ENCODE measurements at regions not wholly inside any gene's neighbourhood (a gene's known extent, or its start where the extent isn't known, plus 50 kb on each side); places are given as distances from the start of the nearest gene placed in this dataset.
"Not testable (repeated sequence)": the region's sequence is repeated elsewhere in the genome, so short reads cannot be mapped to it uniquely, and the experiment has no call there.

DNA sequence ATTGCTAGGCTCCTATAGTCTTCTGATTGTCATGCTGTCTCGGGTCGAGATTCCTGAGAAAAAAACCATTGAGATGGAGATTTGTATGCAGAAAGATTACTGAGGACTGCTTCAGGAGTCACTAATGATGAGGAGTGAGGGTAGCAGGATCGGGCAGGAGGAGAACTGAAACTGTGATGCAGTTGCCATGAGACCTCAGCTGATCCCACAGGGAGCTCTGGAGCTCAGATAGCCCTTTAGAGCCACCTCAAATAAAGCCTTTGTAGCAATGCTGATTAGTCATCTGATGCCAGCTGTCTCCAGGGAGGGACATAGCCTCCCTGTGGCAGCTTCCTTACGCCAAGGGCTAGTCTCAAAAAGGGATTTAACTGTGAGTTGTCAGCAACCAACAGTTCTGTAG, 256.9 kb downstream of the DMAC1 start:
- DNase-seq (ENCODE audit: low spot score) = no peak

DNA sequence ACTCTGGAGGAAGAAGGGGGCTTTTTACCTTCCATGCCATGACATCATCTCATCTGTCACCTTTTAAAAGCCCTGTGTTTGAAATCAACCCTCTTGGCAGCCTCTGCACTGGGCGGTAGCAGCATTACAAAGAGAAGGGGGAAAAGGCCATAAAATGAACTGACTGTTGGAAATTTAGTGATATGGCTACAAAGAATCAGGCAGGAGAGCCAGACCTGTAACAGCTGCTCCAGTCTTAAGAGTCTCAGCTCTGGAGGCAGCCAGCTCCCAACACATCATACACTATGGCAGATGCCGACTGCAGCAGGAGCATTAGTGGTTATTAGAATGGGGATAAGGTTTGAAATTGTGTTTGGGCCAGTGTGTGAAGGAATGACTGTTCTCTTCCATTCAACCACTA, 257.5 kb downstream of the DMAC1 start:
- DNase-seq (ENCODE audit: low spot score) = no peak

DNA sequence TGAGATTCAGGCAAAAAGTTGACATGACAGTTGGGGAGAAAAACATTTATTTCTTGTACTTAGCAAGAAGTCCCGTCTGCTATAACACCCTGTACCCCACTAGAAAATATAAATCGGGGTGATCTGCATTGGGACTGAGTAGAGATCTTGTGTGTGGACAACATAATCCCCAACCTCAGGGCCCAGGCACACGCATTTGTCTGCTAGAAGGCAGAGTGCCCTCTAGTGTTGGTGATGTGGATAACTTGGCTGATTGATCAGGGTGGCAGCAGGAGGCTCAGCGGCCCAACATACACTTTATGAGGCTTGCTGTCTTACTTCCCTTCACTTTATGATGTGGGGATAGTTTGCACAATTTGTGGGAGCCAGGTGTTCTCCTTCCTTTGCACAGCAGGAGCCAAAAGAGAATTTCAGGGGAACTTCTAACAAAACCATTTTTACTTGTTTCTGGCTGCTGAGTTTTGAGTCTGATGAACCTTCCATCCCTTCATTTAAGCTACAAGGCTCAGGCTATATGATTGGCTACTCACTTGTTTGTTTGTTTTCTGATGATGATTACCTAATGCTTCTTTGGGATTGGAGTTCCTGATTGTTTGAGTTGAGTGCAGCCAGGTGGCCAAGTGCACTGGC, 263.2 kb downstream of the DMAC1 start:
- peak; percentile 13 for DNase-seq (ENCODE audit: low spot score)

DNA sequence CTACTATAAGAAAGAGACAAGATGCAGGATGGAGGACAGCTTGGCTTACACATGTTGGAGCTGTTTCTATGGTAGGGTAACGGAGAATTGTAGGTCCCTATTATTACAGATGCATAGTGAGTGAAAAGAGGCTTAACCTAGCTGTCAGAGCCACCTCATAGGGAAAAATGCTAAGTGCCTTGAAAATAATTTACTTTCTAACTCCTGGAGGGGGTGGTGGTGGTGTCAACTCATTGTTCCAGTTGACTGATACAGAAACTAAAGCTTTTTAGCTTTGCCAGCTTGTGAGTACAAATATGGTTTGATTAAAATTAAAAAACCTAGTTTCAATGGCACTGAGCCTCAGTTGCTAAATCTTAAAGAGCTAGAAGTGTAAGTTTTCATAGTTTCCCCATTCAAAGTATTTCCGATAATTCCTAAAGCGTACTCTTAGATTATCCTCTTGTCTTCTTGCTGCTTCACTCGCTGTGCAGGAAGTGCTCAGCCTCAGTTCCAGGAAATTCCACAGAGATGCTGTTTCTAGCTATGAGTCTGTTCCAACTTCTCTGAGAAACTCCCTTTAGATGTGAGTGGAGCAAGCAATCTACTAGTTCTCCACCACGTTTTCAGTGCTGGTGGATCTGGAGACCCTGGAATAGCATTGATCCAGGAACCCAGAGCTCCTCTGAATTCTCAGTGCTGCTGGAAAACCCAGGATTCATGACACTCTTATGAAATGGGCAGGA, 265.2 kb downstream of the DMAC1 start:
- DNase-seq (ENCODE audit: low spot score) = no peak

DNA sequence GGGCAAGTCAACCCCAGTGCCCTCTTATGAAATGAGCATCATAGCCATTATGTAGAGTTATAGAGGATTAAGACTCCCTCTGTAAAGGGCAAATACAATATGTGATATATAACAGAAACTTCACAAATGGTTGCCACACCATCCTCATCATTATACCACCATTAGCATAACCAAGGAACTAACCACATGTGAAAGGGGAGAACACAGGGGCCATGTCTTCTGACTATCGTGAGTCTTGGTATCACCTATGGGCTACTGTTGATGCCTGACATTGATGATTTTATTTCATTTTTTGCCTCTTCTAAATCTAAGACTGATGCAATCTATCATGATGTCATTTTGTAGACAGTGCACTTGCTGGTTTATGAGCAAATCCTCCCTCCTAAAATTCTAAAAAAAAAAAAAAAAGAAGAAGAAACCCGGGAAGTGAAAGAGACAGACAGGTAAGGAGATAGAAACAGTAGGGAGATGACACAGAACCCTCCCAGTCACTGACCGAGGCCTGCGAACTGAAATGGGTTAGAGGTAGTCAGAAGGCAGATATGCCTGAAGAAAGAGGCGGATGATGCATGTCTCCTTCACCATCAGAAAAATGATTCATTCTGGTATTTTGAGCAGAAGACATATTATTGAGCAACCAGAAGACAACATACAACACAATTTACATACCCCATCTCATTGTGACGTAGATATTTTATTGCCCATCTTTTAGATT, 266.0 kb downstream of the DMAC1 start:
- DNase-seq (ENCODE audit: low spot score) = no peak

DNA sequence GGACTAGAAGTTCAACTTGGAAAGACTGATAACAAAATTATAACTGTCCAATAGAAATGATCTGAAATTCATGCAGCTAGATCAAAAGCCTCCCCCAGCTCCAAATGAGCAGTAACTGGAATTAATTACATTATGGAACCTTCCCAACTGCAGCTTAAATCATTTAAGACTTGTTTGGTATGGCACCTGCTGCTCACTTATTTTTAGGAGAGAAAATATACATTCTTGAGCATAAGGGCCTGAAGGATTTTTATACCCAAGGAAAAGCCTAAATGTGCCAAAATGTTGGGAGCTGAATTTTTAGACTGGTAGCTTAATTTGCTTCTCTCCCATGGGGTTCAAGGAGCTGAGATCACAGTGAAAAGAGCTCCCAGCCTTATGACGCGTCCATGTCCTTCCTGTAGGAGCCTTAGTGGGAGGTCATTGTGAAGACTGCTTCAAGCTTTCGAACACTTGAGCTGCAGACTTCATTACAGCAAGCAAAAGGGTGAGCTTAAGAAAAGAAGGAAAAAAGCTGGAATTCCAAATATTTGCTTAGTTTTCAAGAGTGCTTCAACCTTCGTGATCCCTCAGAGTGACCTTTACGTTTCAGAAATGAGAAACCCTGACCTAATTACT, 276.0 kb downstream of the DMAC1 start:
- no peak for DNase-seq (ENCODE audit: low spot score)

DNA sequence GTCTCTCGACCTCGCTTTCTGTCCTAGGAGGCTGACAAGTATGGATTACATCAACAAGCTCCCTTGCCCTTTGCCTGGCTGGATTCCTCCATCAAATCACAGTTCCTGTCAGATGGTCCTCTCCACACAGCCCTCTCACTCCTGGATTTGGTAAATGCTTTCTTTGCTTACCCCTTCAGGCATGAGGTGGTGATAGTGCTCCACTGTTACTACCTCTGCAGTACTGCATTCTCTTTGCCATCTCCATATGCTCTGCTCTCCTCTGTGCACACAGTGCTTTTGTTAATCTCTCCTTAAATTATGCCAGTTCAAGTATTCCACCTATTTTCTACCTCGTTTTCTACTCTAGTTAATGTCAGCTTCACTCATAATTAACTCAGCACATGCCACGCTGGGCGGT, 279.2 kb downstream of the DMAC1 start:
- DNase-seq (ENCODE audit: low spot score) = no peak

DNA sequence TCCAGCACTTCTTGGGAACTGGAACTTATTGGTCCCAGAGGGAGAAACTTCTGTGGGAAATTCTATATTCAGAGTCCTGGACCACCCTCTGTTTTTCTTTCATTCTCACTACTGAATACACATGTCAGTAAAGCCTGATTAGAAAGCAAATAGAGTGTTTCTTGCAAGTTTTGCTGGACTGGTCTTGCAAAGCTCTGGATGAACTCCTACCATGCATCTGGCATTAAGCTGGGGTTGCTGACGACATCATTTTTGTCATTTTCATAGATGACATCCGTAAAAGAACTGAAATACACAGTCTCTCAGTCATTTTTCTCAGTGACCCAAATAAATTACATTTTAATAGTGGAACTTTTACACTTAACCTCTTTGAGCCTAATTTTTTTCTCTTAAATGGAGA, 283.2 kb downstream of the DMAC1 start:
- DNase-seq (ENCODE audit: low spot score) = no peak

DNA sequence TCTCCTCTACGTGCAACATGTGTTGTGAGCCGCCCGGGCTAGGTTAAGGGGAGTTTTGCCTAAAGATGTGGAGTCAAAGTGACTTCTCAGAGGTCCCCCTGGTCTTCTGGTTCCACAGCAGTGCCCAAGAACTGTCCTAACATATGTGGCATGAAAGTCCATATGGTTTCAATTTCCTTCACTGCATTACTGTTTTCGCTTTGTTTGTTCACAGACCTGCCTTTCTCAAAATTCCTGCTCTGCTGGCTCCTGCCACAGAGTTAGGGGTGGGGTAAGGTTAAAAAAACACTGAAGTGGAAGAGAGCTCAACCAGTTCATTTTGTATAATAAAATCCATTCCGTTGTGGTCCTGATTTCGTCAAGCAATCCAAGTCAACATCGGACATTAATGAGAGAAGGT, 289.4 kb downstream of the DMAC1 start:
- DNase-seq (ENCODE audit: low spot score) = no peak

DNA sequence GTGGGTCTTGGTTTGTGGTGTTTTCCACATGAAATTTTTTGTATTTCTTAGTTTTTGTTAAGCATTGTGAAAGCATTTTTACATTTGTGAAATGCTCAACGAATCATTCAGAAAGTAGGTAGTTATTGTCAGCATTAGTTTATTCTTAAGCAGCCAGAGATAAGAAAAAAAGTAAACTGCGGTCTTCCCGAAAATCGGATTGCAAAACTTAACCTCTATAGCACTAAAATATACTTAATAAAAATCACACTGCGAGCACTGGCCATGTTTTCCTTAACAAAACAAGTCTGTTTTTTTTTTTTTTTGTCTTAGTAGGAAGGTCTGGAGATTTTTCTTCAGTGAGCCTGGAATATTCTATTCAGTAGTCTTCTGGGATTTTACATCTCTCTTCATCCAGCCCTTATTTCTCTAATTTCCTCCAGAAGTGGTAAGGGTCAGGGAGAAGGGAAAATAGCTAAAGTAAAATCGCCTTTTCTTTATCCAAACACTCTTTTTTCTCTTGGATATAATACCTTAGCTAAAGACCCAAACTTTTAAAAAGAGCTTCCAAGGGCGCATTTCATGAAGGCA, 289.9 kb downstream of the DMAC1 start:
- no peak for DNase-seq (ENCODE audit: low spot score)

DNA sequence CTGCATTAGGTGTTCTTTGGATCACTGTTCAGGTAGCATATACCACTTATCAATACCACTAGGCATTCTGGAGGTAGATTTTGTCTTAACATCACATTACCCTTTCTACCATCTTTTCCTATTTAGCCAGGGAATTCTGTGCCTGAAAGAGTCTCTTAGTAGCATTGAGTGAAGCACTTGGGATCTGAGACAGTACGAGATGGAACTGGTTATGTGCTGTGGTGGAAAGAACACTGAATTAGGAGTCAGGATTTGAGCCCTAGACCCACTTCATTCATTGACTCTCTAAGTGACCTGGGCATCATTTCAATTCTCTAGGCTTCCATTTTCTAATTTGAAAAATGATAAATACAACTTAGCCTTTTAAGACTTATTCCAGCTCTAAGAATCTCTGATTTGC, 291.1 kb downstream of the DMAC1 start:
- DNase-seq (ENCODE audit: low spot score) = no peak

DNA sequence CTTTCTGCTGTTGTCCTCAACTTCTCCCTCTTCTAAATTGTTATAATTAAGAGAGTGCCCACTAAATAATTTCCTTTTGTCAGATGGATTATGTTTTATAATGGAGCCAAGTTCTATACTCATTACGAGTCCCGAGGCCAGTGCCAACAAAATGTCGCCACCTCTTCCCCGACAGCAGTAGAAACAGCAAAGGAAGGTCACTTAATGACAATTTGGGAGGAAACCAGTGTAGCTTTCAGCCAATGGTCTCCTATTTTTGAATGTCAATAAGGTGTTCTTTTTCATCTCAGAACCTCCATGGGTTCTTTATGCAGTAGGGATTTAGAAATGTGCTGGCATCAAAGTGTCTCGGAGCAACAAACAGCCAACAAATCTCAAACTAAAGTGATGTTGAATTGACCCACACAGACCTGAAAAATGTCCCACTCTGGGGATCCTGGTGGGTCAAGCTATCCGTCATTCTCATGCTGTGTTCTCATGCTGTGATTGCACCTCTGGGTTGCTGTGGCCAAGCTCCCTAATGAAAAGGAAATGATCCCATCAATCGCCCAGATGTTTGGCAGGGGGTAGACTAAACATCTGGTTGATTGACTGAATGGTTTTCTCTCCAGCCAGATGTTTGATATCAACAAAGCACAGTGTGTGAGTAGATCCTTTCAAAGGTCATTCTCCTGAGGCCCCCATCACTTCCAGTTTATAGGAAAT, 291.9 kb downstream of the DMAC1 start:
- no peak for DNase-seq (ENCODE audit: low spot score)

DNA sequence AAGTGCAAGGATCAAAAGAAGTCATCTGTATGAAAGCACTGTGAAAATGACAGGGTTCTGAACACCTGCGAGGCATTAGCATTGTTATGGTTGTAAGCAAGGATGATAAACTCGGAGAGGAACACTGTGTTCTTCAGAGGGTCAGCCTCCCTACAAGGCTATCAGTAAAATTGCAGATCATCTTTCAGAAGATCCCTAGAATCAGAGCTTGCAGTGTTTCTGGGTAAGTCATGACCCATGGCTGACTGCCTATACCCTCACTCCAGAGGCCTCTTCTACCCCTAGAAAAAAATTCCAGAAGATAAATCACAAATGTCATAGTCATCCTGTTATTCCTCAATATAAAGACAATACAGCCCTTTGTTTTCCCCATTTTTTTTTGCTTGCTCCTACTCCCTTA, 292.6 kb downstream of the DMAC1 start:
- no peak for DNase-seq (ENCODE audit: low spot score)

DNA sequence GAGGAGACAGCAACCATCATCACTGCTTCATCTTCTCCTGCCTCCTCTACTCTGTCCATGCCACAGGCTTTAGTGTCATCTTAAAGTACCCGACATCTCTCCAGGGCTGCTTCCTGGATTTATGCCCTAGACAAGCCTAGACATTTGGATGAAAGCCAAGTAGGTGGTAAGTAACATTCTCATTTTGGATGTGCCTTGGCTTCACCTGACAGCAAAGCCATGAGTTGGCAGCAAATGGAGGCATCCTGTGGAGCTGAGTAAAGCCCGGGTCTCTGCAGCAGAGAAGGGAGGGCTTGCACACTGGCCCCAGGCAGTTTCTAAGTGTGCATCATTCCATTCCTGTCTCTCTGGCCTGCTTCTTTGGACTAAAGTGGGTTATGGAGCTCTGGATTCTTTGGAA, 299.1 kb downstream of the DMAC1 start:
- no peak for DNase-seq (ENCODE audit: low spot score)

DNA sequence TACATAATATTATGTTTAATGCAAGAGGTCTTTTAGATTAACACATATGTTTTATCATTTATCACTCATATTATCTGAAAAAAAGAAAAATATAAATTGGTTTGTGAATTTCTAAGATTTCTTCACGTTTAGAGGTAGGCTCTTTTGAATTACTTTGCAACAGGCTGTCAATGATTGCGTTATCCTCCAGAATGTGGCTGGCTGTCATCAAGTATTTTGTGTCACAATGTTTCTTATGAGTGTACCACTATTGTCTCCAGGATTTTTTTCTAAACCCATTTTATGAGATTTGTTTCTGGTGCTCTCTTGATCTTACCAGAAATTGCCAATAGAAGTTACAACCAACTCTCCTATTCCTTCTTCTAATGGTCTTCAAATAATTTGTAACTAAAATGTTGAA, 307.9 kb downstream of the DMAC1 start:
- no peak for DNase-seq (ENCODE audit: low spot score)

DNA sequence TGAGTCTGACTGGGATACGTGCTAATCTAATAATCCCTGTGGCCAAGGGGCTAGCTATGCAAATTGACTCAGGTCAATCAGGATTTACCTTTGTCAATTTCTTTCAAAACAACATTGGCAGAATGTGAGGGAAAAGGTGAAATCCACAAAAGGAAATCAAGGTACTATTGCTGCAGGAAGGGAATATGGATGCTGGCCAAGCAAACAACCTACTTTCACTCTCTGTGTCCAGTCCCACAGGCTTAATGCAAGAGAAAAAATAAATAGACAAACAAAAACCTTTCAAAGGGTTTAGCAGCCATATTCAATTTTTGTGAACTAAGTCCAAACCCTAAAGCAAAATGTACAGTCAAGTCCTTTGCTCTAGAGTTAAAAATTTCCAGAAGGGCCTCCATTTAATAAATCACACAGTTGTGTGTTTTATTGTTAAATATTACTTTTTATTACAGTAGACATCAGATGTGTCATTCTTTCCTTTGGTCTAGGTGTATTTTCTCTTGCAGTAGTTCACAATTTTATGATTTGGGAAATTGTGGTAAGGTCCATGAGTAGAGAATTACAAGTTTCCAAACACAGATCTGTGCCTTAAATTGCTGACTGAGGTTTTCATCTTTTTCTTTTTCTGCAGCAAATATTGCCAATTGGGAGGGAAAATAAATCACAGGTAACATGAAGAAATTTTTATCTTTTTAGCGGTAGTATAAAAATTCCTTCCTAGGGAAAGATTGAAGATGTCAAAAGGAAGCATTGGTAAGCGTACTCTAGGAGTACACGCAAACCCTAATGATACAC, 309.1 kb downstream of the DMAC1 start:
- DNase-seq (ENCODE audit: low spot score) = no peak

DNA sequence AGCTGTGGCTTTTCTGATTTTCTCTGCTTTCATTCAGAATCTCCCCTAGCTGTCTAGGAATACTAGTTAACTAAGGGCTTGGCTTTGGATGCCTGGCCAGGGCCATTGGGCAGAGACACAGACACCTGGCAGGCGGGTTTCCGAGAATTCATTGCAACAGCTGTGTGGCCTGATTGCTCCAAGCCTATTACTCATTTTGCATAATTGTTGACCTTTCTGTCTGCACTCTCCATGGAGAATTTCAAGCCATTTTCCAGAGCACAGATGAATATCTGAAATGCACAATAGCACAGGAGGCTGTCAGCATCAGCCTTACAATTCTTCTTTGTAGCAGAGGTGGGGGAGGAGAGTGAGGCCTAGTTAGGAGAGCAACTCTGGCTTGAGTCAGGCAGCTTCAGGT, 310.5 kb downstream of the DMAC1 start:
- DNase-seq (ENCODE audit: low spot score) = no peak

DNA sequence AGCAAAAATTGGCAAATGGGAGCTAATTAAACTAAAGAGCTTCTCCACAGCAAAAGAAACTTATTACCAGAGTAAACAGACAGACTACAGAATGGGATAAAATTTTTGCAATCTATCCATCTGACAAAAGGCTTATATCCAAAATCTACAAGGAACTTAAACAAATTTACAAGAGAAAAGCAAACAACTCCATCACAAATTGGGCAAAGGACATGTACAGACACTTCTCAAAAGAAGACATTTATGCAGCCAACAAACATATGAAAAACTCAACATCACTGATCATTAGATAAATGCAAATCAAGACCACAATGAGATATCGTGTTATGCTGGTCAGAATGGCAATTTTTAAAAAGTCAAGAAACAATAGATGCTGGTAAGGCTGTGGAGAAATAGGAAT, 315.6 kb downstream of the DMAC1 start:
- not testable (repeated sequence) for DNase-seq (ENCODE audit: low spot score)

DNA sequence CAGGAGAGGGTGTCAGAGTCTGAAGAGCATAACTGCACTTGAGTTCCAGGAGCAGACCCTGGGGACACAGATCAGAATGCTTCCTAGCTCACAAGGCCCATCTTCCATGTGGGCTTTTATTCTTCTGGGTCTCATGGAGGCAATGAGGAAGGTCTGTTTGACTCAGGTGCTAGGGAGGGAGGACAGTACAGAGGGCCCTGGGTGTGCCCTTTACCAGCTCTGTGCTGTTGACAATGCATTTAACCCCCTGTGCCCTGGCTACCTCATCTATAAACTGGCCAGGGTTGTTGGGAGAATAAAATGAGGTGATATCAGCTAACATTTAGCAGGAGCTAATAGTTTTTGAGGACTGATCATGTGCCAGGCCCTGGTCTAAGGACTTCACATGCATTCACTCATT, 318.0 kb downstream of the DMAC1 start:
- no peak for DNase-seq (ENCODE audit: low spot score)

DNA sequence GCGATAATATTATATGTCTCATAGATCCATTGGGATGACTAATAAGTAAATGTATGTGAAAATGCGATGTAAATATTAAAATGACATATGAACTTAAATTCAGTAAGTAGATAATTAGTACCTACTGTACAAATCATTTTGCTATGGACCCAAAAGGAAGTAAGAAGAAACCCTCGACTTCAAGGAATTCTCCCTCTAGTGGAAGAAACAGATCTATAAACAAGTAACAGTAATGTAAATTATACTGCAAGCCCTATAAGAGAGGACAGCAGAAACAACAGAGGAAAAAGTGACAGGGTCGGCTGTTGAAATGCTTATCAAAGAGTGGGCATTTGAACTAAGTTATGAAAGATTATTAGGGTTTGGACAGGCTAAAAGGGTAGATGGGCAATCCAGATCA, 320.3 kb downstream of the DMAC1 start:
- DNase-seq (ENCODE audit: low spot score) = no peak

DNA sequence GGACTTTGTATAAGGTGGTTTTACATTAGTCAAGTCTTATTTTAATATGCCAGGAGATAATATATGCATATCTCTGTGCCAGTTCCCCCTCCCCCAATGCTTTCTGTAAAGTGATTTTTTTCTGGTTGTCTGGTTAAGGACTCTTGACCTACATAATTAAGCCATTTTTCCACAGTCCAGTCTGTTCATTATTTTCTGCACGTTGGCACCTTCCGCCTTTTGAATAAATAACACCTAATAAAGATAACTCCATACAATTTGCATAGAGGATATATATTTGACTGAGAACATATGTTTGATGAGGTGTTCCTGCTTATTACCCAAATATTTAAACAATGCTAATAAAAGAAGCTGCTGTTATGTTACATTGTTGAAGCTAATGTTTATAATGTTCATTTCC, 320.9 kb downstream of the DMAC1 start:
- DNase-seq (ENCODE audit: low spot score) = no peak

All from germinal center (tissue), 1 donor.